Occipital lobe (tissue), 1 donor: ENCODE measurements at regions not wholly inside any gene's neighbourhood (a gene's known extent, or its start where the extent isn't known, plus 50 kb on each side); places are given as distances from the start of the nearest gene placed in this dataset.

Source experiments
- DNase-seq: peaks from one replicate; lab custom pipeline; 2025; lab: John Stamatoyannopoulos, UW

DNA sequence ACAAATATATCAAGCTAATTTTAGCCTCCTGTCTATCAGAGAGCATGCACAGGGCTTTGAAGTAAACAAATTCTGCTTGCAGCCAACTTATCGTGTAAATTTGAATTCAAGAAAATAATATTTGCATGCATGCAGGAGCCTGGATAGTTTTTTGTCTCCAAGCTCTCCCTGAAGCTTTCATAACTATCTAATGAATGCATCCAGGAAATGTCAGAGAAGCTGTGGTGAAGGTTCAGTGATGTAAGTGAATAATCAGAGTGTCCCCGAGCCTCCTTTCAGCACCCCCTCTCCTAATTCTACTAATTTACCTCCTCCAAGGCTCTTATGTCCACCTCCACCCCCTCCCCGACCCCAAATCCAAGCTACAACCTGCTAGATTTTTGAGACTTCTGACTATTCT, 172.0 kb upstream of the ZNF32 start:
- DNase-seq = no peak

DNA sequence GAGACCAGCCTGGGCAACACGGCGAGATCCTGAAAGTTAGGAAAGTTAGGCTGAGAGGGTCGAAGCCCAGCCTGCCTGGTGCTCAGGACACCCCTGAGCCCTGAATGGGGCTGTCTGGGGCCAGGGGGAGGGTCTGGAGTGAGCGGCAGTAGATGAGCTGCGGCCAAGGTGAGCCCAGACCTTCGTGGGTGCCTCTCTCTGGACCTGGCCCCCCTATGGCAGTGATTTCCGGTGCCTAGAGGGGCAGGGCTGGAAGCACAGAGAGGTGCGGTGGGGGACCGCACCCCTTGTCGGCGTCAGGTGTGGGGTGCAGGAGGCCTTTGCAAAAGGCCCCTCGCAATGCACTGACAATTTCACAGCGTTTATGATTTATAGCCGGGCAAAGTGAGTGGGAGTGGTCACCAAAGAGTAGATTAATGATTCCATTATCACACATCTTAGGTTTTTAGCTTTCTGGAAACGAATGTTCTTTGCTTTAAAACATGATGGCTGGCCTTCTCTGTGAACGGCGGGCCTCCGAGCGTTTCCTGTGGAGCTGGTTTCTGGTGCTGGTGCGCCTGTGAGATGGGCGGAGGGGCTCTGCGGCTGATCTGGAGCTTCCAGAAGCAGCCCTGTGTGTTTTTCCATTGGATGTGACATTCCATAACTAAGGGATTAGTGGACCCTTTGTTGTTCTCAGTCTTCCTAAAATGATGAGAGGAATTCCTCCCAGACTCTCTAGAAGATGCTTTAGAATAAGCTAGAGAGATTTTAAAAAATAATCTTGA, 171.0 kb upstream of the ZNF32 start:
- no peak for DNase-seq

DNA sequence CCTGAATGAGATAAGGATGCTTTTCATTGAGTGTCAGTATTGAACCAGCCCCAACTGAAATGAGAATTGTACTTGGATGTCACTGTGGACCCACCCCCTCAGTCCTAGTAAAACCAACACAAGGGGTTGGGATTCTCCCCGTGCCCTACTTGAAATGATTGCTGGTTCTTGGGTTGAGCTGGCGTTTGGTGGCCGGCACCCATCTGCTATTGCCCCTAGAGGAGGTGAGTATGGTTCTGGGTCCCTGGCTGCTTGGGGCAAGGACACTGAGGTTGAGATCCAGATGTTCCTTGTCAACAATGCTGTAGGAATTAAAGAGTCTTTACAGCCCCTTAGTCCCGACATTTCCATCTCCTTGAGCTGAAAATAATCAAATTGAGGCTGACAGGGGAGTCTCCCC, 170.0 kb upstream of the ZNF32 start:
- DNase-seq = no peak

DNA sequence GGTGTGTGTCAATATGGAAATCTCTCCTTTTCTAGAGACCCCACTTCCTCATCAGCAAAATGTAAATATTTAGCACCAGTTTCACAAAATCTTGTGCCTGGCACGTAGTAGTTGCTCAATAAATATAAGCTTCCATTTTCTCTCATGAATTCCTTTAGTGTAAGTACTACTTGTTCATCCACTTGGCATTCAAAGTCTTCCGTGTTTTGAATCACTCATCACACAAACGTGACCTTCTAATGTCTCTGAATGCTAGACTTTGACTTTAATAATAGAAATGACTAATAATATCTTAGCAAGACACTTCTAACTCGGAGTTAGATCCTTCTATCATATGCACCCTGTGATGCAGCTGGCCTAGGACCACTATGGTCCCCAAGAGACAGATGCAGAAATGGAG, 168.7 kb upstream of the ZNF32 start:
- DNase-seq = no peak

DNA sequence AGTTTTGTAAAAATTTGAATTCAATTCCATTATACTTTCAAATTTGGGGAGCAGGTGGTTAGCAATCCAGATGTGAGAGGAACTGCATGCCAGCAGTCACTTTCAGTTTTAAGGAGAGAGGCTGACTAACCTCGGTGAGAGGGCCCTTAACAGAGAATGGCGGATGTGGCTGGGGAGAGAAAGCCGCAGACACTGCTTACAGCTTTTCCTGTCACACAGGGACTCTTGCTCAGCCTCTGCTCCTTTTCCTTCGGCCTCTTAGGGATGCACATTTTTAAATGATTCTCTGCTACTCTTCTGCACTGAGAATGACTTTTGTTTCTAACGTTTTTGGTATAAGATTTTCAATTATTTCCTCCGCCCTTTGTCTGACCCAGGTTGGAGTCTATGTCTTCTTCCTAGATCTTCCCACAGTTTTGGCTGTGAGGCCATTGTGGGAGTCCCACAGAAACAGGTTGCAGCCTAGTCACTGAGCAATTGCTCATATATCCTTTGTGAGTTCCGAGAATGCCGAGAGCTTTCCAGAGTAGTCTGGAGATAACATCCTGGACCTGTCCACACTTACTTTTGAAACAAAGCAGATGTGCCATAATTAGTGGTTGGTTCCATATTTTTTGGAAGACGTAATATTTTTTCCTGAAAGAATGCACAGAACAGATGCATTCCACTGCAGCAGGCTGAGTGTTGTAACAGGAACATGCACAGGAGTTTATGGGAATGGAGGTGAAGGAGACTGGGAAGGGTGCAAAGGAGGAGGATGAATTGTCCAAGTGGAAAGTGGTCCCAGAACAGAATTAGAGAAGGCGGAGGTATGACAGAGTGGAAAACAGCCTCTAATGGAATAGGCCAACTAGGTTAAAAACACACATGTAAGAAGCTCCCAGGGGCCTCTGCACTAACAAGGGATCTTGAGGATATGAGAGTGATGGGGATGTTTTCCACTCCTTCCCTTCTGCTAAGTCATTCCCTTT, 168.0 kb upstream of the ZNF32 start:
- no peak for DNase-seq

DNA sequence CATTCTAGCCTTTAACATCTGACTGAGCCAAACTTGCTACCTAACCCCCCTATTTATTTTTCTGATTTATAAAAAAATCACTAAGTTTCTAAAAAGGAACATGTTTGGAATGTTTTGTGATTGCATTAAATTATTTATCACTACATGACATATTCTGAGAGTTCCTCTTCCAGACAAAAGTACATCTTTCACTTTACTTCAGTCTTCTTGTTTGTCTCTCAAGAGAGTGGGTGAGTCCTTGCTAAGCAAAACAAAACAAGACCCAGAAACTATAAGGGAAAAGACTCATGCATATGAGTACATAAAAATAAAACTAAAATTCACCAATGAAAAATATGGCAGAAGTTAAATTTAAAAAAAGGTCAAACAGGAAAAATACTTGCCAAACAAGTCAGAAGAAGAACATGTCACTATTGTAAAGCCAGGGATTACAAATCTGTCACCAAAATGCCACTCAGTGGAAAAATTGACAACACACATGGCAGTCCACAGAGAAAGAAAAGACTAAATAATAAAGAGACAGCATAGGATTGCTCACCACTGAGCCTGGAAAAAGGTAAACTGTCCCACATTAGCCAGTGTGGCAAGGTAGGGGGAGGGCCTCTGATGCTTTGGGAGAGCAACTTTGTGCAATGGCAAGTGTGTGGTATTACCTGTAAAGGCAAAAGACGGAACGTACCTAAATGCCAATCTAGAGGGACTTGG, 166.7 kb upstream of the ZNF32 start:
- no peak for DNase-seq

DNA sequence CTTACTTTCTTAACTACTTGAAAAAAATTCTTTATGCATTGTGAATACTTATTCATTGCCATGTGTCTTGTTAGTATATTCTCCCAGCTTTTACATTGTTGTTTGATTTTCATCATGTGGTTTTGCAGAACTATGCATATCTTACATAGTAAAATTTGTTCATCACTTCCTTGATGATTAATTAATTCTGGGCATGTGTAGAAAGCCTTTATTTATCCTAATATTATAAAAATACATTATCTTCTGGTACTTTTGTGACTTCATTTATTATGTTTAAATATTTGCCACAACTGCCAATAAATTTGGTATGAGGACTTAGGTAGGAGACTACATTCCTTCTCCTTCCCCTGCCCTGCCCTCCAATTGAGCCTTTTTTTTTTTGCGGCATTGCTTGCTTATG, 166.0 kb upstream of the ZNF32 start:
- DNase-seq = no peak

DNA sequence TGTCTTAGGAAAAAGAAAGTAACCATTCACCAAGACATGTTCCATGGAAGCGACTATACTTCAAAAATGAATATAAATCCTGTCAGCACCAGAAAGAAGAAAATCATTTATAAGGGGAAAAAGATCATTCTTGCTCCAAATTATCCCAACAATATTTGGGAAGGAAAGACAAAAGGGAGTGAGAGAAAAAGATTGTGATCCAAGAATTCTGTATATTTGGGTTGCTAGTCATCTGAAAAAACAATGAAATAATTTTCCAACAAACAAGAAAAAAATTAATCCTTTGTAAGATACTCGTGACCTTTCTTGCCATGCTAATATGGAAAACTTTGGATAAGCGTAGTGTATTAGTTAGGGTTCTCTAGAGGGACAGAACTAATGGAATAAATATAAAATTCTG, 163.2 kb upstream of the ZNF32 start:
- no peak for DNase-seq

DNA sequence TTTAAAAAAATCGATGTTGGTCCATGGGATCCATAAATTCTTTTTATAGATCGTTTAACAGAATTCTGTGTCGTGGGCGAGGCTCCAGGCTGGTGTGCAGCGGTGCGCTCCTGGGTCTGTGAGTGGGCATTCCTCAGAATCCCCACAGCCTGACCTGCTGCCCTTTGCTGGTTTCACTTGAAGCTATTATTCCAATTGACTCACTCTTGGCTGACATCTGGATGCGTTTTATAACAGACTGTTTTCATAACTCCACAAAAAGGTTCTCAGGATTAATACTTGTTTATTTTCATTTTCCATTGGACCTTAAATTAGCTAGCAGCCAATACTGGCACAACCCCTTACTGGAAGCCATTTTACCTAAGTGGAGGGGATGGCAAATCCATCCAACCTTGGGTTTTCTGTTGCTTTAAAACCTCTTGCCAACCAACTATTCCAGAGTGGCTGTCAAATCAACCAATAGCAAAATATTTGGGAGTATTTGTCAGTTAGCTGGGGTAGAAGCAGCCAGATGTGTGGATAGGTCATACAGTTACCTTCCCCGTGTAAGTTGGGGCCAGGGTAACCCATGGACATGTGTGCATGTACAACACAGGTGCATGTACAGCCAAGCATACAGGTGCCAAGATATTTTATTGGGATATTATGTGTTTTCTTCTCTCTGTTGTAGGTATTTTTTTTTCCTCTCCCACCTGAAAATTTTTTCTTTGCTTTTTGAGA, 160.7 kb upstream of the ZNF32 start:
- no peak for DNase-seq

DNA sequence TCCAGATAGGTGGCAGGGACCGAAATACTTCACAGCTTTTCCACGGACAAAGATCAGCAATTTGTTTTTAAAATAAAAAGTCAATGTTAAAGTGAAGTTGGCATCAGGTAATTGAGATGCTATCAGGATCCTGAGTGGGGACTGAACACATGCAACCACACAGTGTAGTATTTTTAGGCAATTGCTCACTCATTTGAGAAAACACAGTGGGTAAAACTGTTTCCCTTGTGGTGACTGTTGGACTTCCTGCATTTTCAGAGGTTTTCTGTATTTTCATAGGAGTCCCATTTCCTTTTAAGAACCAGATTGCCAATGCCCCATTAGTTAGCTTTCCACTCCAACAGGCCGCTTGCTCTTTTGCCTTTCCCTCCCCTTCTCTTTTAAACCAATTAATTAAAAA, 159.5 kb upstream of the ZNF32 start:
- no peak for DNase-seq

DNA sequence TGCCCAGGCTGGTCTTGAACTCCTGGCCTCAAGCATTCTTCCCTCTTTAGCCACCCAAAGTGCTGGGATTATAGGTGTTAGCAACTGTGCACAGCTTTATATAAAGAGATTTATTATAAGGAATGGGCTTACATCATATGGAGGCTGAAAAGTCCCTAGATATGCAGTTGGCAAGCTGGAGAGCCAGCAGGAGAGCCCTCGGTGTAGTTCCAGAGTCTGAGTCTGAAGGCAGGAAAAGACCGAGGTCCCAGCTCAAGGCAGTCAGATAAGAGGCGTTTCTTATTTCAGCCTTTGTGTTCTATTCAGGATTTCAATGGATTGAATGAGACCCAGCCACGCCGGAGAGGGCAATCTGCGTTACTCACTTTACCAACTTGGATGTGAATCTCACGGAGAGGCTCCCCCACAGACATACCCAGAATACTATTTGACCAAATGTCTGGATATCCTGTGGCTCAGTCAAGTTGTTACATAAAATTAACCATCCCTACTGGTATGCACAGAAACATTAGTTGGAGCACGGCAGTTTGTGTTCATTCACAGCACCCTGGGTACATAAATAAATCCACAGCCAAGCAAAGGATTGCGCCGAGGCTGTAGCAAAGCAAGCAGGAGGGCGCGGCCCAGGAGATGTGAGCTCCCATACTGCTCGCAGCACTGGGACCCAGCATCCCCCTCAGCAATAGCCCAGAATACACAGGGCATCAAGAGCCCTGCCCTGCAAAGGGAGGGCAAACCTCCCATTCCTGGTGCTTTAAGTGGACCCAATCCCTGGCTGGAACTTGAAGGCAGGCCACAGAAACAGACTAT, 158.4 kb upstream of the ZNF32 start:
- no peak for DNase-seq

DNA sequence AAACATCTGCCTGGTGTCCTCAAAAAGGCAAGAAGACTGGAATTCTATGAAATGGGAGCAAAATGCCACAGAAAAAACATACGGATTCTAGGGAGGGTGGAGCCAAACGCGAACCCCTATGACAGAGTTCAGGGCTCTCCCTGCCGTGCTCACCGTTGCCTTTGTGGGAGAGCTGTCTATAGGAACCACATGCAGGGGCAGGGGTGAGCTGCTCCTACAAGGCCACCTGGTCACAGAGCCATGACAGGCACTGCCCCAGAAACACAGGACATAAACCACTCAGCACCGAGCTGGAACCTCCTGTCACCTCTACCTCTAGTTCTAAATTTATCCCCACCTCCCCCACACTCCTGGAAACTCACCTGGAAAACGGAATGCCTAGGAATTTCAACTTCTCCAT, 155.1 kb upstream of the ZNF32 start:
- DNase-seq = no peak

DNA sequence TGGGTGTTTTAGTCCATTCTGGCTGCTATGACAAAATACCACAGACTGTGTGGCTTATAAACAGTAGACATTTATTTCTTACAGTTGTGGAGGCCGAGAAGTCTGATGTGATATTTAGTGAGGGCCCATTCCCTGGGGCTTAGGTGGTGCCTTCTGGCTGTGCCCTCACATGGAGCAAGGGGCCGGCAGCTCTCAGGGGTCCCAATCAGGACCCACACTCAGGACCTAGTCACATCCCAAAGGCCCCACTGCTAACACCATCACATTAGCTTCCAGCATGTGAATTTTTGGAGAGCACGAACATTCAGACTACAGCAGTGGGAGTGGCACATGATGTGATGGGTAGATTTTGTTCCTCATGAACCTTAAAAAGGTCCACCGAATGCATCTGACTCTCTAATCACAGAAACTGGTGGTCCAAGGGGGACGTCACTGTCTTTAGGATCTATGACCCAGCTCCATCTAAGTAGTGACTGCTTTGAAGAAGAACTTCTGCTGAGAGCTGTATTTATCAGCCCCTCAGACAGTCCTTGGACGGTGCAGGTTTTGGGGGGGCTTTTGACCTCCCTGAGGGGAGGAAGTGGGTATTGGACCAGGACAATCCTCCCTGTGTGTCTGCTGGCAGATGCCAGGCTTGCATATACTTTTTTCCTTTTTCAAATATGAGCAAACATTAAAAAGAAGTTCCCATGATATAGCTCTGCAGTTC, 154.5 kb upstream of the ZNF32 start:
- DNase-seq = no peak

DNA sequence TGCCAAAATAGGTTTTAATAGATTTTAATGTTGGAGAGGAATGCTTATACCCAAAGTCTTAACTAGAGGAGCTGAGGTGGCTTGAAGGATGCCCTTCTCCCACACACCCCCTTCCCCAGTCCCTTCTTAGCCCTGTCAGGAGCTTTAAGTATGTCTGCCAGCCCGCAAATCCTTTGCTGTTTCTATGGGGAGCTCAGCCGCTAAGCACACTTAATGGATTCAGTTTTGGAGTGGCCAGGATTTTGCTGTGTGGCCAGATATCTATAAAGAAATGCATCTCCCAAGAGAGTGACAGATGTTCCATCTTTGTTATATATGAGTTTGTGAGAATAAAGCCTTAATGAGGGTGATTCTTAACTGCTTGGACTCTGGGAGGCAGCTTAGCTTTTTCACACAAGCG, 152.9 kb upstream of the ZNF32 start:
- DNase-seq = no peak

DNA sequence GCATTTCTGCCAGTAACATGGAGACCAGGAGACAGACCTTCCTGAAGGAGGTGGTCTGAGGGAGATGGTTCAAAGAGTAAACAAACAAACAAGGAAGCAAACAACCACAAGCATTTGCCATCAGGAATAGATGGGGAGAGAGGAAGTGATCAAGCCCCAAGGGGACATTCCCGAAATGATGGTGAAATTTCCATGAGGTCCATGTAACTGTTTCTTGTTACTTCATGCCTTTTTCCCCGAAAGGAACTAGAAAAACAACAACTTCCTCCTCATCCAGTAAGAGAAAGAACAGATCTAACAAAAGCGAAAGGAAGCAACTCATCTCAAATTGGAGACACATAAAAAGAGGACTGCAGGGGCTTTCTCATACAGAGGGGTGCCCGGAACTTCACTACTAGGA, 152.5 kb upstream of the ZNF32 start:
- DNase-seq = no peak

DNA sequence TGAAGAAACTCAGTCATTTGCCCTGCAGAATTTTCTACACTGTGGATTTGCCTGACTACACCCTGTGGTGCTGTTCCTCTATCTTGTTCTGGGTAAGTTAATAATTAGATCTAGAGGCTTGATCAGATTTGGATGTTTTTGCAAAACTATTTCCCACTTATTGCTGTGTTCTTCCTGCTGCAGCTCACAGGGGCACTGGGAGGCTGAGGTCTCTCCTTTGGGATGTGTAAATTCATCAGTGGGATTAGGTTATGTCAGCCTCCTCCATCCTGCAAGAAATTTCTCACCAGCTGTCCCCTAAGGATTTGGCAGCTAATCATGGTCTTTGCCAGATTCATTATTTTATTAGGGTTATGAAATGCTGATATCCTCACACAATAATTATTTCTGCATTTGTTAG, 148.1 kb upstream of the ZNF32 start:
- DNase-seq = no peak

DNA sequence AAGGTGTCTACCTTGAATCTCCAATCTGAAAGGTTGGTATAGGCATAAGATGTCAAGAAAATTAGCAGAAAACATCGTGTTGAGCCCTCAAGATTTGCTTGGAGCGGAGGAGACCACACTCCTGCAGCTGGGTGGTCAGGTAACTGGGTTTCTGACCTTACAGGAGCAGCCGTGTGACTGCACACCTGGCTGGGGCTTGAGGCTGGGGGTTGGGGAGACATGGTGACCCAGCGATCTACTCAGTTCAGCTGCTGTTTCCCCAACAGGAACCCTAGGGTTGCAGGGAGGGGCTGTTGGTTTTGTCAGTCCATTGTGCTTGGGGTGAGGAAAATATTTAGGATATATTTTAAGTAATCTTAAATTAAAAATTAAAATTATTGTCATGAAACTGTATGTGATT, 147.0 kb upstream of the ZNF32 start:
- DNase-seq = no peak

DNA sequence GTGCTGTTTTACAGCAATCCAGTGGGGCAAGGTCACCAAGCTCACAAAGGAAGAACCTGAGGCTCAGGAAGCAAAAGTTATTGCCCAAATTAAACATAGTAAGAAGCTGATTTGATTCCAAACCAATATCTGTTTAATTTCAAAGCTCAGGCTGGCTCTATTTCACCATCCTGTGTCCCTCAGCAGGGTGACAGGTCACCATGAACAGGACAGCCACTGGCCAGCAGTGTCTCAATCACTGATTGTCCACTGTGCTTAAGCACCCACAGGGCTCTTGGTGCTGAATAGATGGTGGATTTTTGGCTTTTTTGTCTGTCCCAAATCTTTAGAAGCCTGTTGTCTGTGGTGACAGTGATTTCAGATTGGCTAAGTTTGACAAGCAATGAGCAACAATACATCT, 146.4 kb upstream of the ZNF32 start:
- no peak for DNase-seq

DNA sequence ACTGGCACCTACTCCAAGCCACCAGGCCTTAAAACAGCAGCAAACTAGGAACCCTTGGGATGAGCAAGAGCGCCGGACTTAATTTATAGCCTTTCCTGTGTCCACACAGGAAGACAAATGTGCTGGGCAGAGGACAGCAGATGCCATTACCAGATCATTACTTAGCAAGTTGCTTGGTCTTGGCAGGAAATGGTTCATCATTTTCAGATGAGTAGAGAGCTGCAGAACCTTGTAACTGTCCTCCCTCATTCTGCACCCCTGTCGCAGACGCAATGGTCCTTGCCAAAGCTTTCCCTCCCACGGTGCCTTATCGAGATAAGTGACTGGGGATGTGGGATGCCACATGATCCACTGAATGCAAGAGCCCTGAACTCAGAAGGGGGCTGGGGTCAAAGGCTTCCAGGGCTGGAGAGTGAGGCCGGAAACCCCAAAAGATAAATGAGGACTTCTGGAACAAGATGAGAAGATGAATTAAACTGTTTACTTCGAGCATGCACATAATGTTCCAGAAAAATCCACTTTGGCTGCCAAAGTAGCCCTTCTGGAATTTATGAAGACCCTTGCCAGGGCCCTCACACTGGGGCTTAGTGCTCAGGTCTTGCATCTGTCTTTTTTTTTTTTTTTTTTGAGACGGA, 145.6 kb upstream of the ZNF32 start:
- DNase-seq = no peak

DNA sequence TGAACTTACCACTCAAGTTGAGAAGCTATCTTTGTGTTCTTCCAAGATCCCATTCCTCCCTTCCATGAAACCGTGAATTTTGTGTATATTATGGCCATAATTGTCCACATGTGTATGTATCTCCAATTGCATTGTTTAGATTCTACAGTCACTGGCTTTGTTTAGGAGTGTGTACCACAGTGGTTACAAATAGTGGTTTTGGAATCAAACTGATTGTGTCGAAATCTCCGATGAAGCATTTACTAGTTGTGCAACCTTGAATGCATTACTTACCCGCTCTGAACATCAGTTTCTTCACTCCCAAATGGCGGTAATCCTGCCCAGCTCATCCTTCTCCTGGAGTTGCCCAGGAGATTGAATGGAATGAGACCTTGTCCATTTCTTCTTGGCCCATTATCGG, 145.0 kb upstream of the ZNF32 start:
- DNase-seq = no peak
